Esophagus squamous epithelium (tissue), 5 donors: ENCODE measurements at regions not wholly inside any gene's neighbourhood (a gene's known extent, or its start where the extent isn't known, plus 50 kb on each side); places are given as distances from the start of the nearest gene placed in this dataset.

Experiments
- DNase-seq: peaks from one replicate; lab custom pipeline; 2025; lab: John Stamatoyannopoulos, UW
- H3K27ac ChIP-seq, 4 donors: fragments of 200-600 bp; sonication (generic); one replicate each; pipeline ENCODE4 v1.5.1; 2016 to 2019; ENCODE audit warnings: mild to moderate bottlenecking in 1 of 4
- H3K27me3 ChIP-seq, 4 donors: fragments of 200-600 bp; sonication (generic); 1 replicate in 3 of 4; 2 replicates in 1 of 4; pipeline versions ENCODE4 v1.5.1 to v1.6.0; 2017 to 2021; ENCODE audit warnings: antibody characterized with exemption in 1 of 4
- H3K36me3 ChIP-seq, 3 donors: fragments of 200-600 bp; sonication (generic); one replicate each; pipeline ENCODE4 v1.5.1; 2016 to 2019
- H3K4me1 ChIP-seq, 3 donors: fragments of 200-600 bp; sonication (generic); one replicate each; pipeline ENCODE4 v1.5.1; 2017 to 2019
- H3K4me3 ChIP-seq, 4 donors: fragments of 200-600 bp; sonication (generic); 1 replicate in 3 of 4; 2 replicates in 1 of 4; pipeline ENCODE4 v1.5.1; 2016 to 2019; ENCODE audit warnings: mild to moderate bottlenecking in 2 of 4, moderate library complexity in 1 of 4
- H3K9me3 ChIP-seq, 3 donors: fragments of 200-600 bp; sonication (generic); one replicate each; pipeline ENCODE4 v1.5.1; 2016 to 2019
- POLR2A ChIP-seq, 4 donors: fragments of 450-650 bp; IDR thresholded peaks; one replicate each; pipeline ENCODE4 v1.6.1; 2017; ENCODE audit warnings: antibody characterized with exemption in 4 of 4, mild to moderate bottlenecking in 4 of 4, moderate library complexity in 3 of 4
- WGBS, 2 donors: methylation state at CpG; one replicate each; pipeline ENCODE4 v1.1.5; 2018; 5-methylcytosine and 5-hydroxymethylcytosine counted together
- intact Hi-C: fragments of 100-400 bp; cut with DNase I; formaldehyde crosslinking; loops from one replicate; pipeline ENCODE4 v1.15.0; 2022
- TF ChIP-seq, protein P1 (sequence below), 6 experiments: fragments of 450-650 bp in 4 of 6; fragments of 200-600 bp in 2 of 6; sonication (generic) in 2 of 6; IDR thresholded peaks; one replicate each; pipeline ENCODE4 v1.5.1; 2016 to 2019; ENCODE audit warnings: antibody characterized with exemption in 6 of 6, mild to moderate bottlenecking in 4 of 6, moderate library complexity in 4 of 6
- donor health status: DM: yes; HTN: yes; CAD: no.

GRCh38 chr2:12795851-12796250, 79.1 kb downstream of the TRIB2 start:
- H3K27ac ChIP-seq, result no peak overlapping the region
- peaks cover 0 to 3% (median 0%) of the 10 kb centered on the region in 4 donors for H3K27me3 ChIP-seq
- H3K9me3 ChIP-seq, result no peaks in the 10 kb centered on the region
- H3K36me3 ChIP-seq, result no peaks in the 10 kb centered on the region
- H3K4me3 ChIP-seq, result no peak overlapping the region
- intact Hi-C loops, result no loop called here
- DNase-seq, result no peak
- no peak for TF ChIP-seq POLR2A (IDR thresholded peaks at IDR 0.05)
- TF ChIP-seq, protein P1, sequence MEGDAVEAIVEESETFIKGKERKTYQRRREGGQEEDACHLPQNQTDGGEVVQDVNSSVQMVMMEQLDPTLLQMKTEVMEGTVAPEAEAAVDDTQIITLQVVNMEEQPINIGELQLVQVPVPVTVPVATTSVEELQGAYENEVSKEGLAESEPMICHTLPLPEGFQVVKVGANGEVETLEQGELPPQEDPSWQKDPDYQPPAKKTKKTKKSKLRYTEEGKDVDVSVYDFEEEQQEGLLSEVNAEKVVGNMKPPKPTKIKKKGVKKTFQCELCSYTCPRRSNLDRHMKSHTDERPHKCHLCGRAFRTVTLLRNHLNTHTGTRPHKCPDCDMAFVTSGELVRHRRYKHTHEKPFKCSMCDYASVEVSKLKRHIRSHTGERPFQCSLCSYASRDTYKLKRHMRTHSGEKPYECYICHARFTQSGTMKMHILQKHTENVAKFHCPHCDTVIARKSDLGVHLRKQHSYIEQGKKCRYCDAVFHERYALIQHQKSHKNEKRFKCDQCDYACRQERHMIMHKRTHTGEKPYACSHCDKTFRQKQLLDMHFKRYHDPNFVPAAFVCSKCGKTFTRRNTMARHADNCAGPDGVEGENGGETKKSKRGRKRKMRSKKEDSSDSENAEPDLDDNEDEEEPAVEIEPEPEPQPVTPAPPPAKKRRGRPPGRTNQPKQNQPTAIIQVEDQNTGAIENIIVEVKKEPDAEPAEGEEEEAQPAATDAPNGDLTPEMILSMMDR (IDR thresholded peaks at IDR 0.05), result no peak
- peaks cover 0 to 6% (median 4%) of the 10 kb centered on the region in 3 donors for H3K4me1 ChIP-seq
- WGBS, 2 donors, result 25 to 38% methylated on average over 2 of the region's 2 CpGs

DNA sequence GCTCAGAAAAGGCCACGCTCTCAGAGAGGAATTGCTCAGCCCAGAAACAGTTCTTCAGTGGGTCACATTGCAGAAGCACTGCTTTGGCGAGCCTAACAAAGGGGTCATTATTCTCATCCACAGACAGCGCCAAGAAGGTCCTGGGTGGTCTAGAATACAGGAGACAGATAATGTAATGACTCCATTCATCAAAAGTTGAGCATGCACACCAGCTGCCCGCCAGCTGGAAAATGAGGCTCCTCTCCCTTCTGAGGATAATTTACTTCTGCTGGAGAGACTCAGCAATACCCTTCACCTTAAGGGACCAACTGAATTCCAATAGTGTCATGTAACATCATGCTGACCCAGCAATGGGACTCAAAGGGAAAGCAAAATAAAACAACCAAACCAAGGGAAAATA, 79.9 kb downstream of the TRIB2 start:
- H3K9me3 ChIP-seq, result no peaks in the 10 kb centered on the region
- peaks cover 0 to 6% (median 4%) of the 10 kb centered on the region in 3 donors for H3K4me1 ChIP-seq
- no peak for DNase-seq
- H3K4me3 ChIP-seq, result no peak overlapping the region
- no peak overlapping the region for H3K27ac ChIP-seq
- intact Hi-C loops, result no loop called here
- no peaks in the 10 kb centered on the region for H3K36me3 ChIP-seq
- TF ChIP-seq, protein P1 (IDR thresholded peaks at IDR 0.05), result no peak
- no peak for TF ChIP-seq POLR2A (IDR thresholded peaks at IDR 0.05)
- 62 to 83% methylated on average over 1 to 4 of the region's 4 CpGs for WGBS, 2 donors
- H3K27me3 ChIP-seq, result peaks cover 0 to 3% (median 0%) of the 10 kb centered on the region in 4 donors

DNA sequence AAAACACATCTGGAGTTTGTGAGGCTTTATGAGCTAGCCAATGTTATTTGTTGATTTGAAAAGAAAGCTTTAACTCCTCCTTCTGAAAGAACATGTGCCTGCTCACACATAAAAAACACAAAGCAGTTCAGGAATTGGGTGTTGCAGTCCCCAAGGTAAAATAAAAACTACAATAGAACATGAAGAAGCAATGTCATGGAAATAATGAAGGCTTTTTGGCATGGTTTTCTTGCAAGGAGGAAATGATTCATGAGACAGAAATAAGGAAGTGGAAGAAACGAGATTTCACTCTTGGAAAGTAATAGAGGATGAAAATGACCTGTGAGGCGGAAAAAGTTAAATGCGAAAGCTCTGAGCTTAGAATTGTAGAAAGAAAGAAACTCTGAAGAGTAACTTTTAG, 81.1 kb downstream of the TRIB2 start:
- H3K36me3 ChIP-seq, result no peaks in the 10 kb centered on the region
- H3K4me3 ChIP-seq, result no peak overlapping the region
- no peaks in the 10 kb centered on the region for H3K9me3 ChIP-seq
- peaks cover 0 to 3% (median 0%) of the 10 kb centered on the region in 4 donors for H3K27me3 ChIP-seq
- DNase-seq, result no peak
- peaks cover 0 to 6% (median 4%) of the 10 kb centered on the region in 3 donors for H3K4me1 ChIP-seq
- intact Hi-C loops, result no loop called here
- H3K27ac ChIP-seq, result peak overlapping the region in 2 of 4 donors; percentile 2 to 21
- WGBS, 2 donors, result 22 to 23% methylated on average over 3 of the region's 3 CpGs
- TF ChIP-seq POLR2A (IDR thresholded peaks at IDR 0.05), result no peak
- TF ChIP-seq, protein P1 (IDR thresholded peaks at IDR 0.05), result no peak

DNA sequence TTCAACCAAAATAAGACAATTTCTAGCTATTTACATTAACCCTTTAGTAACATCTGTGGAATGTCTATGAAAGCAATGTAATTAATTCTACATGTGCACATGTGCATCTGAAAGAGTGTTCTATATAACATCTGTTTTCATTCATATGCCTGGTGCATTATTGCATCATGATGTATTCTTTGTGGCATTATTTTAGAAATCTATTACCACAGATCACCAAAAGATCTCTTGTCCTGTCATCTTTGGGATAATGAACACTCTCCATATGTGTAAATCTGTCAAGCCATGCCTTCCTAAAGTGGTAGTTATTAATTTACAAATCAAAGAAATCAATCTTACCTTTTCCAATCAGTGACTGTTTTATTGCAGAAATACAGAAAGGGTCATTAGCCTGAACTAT, 86.9 kb downstream of the TRIB2 start:
- Histone ChIP-seq H3K4me3 (no peak overlapping the region), H3K27ac (no peak overlapping the region), H3K36me3 (no peaks in the 10 kb centered on the region), H3K27me3 (no peaks in the 10 kb centered on the region), H3K9me3 (no peaks in the 10 kb centered on the region), H3K4me1 (peaks cover 0 to 8% (median 0%) of the 10 kb centered on the region in 3 donors)
- TF ChIP-seq POLR2A (IDR thresholded peaks at IDR 0.05), result no peak
- TF ChIP-seq, protein P1 (IDR thresholded peaks at IDR 0.05), result no peak
- intact Hi-C loops, result no loop called here
- DNase-seq, result no peak

DNA sequence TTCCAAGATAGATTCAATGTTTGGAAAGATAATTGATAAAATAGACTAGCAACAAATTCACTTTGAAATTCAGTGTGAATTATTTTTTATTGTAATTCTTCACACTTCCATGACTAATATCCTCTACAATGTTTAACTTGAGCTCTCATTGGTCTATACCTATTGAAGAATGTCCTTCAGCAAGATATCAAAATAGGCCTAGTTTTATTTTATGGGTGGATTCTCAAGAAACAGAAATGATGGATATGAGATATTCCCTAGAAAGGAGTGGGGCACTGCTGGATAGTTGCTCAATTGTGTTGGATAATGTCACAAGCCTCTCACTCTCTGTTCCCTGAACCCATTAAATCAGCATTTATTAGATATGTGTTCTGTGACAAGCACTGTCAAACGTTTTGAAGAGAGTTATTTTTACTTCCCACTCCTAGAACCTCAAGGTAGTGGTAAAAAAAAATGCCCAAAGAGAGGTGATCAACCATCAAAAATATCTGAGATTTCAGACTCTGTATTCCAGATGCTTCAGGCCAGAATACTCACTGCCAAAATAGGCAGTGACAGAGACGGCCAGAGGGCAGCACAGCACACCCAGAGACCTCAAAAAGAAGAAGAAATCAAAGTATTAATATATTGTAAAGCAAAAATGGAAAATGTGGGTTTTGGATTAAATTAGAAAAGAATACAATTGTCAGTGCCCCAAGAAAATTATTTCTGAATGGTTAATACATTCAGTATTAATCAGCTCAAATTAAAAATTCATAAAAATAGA, 87.5 kb downstream of the TRIB2 start:
- DNase-seq, result no peak
- Histone ChIP-seq H3K9me3 (no peaks in the 10 kb centered on the region), H3K4me1 (peaks cover 0 to 8% (median 0%) of the 10 kb centered on the region in 3 donors), H3K4me3 (no peak overlapping the region), H3K36me3 (no peaks in the 10 kb centered on the region), H3K27me3 (no peaks in the 10 kb centered on the region), H3K27ac (no peak overlapping the region)
- WGBS, 2 donors, result 40 to 44% methylated on average over 2 of the region's 2 CpGs
- TF ChIP-seq, protein P1 (IDR thresholded peaks at IDR 0.05), result no peak
- TF ChIP-seq POLR2A (IDR thresholded peaks at IDR 0.05), result no peak
- intact Hi-C loops, result no loop called here
